Neuronal stem cell (in vitro differentiated cells): ENCODE measurements at regions not wholly inside any gene's neighbourhood (a gene's known extent, or its start where the extent isn't known, plus 50 kb on each side); places are given as distances from the start of the nearest gene placed in this dataset.

Experiments used
- DNase-seq: peaks from one replicate; pipeline ENCODE4 v3.0.0-alpha.2; 2013; ENCODE audit warnings: low spot score
- H2AFZ ChIP-seq: one replicate; pipeline ENCODE4 v1.6.1; 2013; ENCODE audit warnings: mild to moderate bottlenecking, low read length, inconsistent platforms
- H2AK5ac ChIP-seq: 2 replicates; pipeline ENCODE4 v1.6.1; 2013; ENCODE audit warnings: low read depth, mild to moderate bottlenecking, inconsistent platforms, low read length, moderate library complexity, mixed read lengths
- H2BK120ac ChIP-seq: 2 replicates; pipeline ENCODE4 v1.6.1; 2013; ENCODE audit warnings: low read depth, mild to moderate bottlenecking, inconsistent platforms, low read length, moderate library complexity, mixed read lengths
- H2BK12ac ChIP-seq: one replicate; pipeline ENCODE4 v1.6.1; 2013; ENCODE audit warnings: low read length, inconsistent platforms
- H2BK15ac ChIP-seq: 2 replicates; pipeline ENCODE4 v1.6.1; 2013; ENCODE audit warnings: mild to moderate bottlenecking, low read length, inconsistent platforms, mixed read lengths
- H2BK5ac ChIP-seq: one replicate; pipeline ENCODE4 v1.6.1; 2013; ENCODE audit warnings: inconsistent platforms, mild to moderate bottlenecking, low read length, moderate library complexity
- H3K14ac ChIP-seq: one replicate; pipeline ENCODE4 v1.6.1; 2013; ENCODE audit warnings: low read length, inconsistent platforms
- H3K18ac ChIP-seq: 2 replicates; pipeline ENCODE4 v1.6.1; 2013; ENCODE audit warnings: low read length, inconsistent platforms
- H3K23ac ChIP-seq: 2 replicates; pipeline ENCODE4 v1.6.1; 2013; ENCODE audit warnings: low read depth, mild to moderate bottlenecking, mixed read lengths, low read length, inconsistent platforms; ENCODE audit not compliant: poor library complexity
- H3K27ac ChIP-seq: replicated peaks from 3 replicates; pipeline ENCODE4 v1.5.1; 2013; ENCODE audit warnings: low read length, inconsistent platforms
- H3K27me3 ChIP-seq, 3 experiments: 2 replicates each; pipeline ENCODE4 v1.6.1; 2013; ENCODE audit warnings: low read length in 3 of 3, mild to moderate bottlenecking in 2 of 3, inconsistent platforms in 1 of 3, low read depth in 1 of 3, mixed read lengths in 1 of 3, moderate library complexity in 1 of 3; ENCODE audit not compliant: control insufficient read depth in 3 of 3, insufficient read depth in 3 of 3
- H3K36me3 ChIP-seq, 2 donors: replicated peaks in 1 of 2; 2 replicates each; pipeline ENCODE4 v1.6.1; 2013; ENCODE audit warnings: low read length in 2 of 2; ENCODE audit not compliant: control insufficient read depth in 2 of 2, insufficient read depth in 2 of 2
- H3K4ac ChIP-seq: 2 replicates; pipeline ENCODE4 v1.6.1; 2013; ENCODE audit warnings: inconsistent platforms, mild to moderate bottlenecking, low read length, moderate library complexity
- H3K4me1 ChIP-seq, 2 donors: 1 replicate in 1 of 2; 2 replicates in 1 of 2; pipeline ENCODE4 v1.6.1; 2013; ENCODE audit warnings: low read length in 2 of 2, low read depth in 1 of 2; ENCODE audit not compliant: control insufficient read depth in 2 of 2, insufficient read depth in 1 of 2
- H3K4me2 ChIP-seq: one replicate; pipeline ENCODE4 v1.6.1; 2013; ENCODE audit warnings: mild to moderate bottlenecking, low read length, inconsistent platforms; ENCODE audit not compliant: insufficient read depth, poor library complexity, severe bottlenecking
- H3K4me3 ChIP-seq, 2 donors: 2 replicates each; pipeline ENCODE4 v1.5.1; 2013; ENCODE audit warnings: low read length in 2 of 2, mild to moderate bottlenecking in 2 of 2, inconsistent platforms in 1 of 2, moderate library complexity in 1 of 2
- H3K79me1 ChIP-seq: one replicate; pipeline ENCODE4 v1.6.1; 2013; ENCODE audit warnings: low read depth, mild to moderate bottlenecking, inconsistent platforms, low read length, moderate library complexity
- H3K9ac ChIP-seq: one replicate; pipeline ENCODE4 v1.6.1; 2013; ENCODE audit warnings: mild to moderate bottlenecking, low read depth, low read length, inconsistent platforms; ENCODE audit not compliant: poor library complexity
- H3K9me3 ChIP-seq, 2 donors: replicated peaks in 1 of 2; 2 replicates each; pipeline versions ENCODE3 to v1.6.1; 2013; ENCODE audit warnings: low read length in 2 of 2, mild to moderate bottlenecking in 2 of 2, inconsistent platforms in 1 of 2, low read depth in 1 of 2, mixed read lengths in 1 of 2, moderate library complexity in 1 of 2; ENCODE audit not compliant: control insufficient read depth in 2 of 2, insufficient read depth in 1 of 2
- H4K8ac ChIP-seq: one replicate; pipeline ENCODE4 v1.6.1; 2013; ENCODE audit warnings: low read depth, mild to moderate bottlenecking, inconsistent platforms, low read length, moderate library complexity
- H4K91ac ChIP-seq: one replicate; pipeline ENCODE4 v1.6.1; 2013; ENCODE audit warnings: low read length, low read depth, mild to moderate bottlenecking, inconsistent platforms; ENCODE audit not compliant: poor library complexity
- WGBS, 2 donors: extraction: QIAGEN DNeasy Blood & Tissue Kit; methylation state at CpG; one replicate each; pipeline ENCODE4 v1.1.7; 2013; ENCODE audit warnings: missing lambda C conversion rate in 2 of 2, mixed read lengths in 1 of 2; ENCODE audit not compliant: insufficient read length in 2 of 2, insufficient replicate concordance in 1 of 2; ENCODE audit errors: extremely low coverage in 2 of 2; 5-methylcytosine and 5-hydroxymethylcytosine counted together

DNA sequence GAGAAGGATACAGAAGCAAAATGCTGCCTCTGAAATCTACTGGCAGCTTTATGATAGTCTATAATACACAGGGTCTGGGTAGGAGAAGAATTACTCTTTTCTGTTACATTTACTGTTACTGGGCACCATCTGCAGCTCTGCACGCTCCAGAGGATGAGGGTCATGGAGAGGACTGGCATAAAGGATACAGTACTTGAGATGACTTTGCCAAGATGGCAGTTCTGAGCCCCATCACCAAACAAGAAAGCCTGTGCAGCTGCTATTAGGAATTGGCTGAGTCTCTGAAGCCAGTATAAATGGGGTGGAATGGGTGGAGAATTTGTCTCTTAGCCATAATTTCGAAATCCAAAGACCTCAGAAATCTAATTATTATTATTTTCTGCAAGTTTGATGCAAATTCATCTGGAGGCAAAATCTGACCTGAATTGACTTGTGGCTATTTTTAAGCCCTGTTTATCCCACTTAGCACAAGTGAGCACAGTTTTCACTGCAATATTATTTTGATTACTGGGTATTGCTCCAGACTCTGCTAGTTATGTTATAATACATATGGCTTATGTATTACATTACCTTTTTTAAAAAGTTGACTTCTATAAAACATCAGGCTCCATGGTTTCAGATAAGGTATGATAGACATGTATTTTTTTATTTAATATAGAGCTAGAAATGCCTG is 579.5 kb downstream of the MBD2 start:
- no peak overlapping the region for H4K91ac ChIP-seq

DNA sequence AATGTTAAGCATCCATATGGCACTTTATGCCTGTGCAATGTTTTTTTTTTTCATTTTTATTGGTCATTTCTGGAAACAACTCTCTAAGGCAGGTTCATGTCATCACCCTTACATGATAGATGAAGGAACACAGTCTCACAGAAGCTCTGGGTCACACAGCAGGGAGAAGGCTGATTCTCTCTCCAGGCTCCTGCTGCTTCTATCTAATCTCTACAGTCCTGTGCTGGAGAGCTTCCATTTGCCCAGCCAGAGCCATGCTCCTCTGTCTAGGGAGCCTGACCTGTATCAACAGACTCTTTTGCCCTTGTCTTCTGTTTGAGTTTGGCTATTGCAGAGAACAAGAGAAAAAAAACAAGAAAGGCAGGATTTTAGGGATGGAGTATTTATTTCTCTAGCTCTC is 584.8 kb downstream of the MBD2 start:
- no peaks in the 10 kb centered on the region for H3K4me1 ChIP-seq
- no peak overlapping the region for H3K14ac ChIP-seq
- H3K4me2 ChIP-seq = no peak overlapping the region
- no peak overlapping the region for H2AK5ac ChIP-seq
- H3K79me1 ChIP-seq = no peaks in the 10 kb centered on the region
- no peak overlapping the region for H4K8ac ChIP-seq
- no peak overlapping the region for H2AFZ ChIP-seq
- no peak overlapping the region for H3K18ac ChIP-seq
- no peak overlapping the region for H3K23ac ChIP-seq
- no peaks in the 10 kb centered on the region for H3K27me3 ChIP-seq
- no peak overlapping the region for H2BK5ac ChIP-seq
- no peaks in the 10 kb centered on the region for H3K9me3 ChIP-seq
- no peak overlapping the region for H2BK120ac ChIP-seq
- H3K36me3 ChIP-seq = no peaks in the 10 kb centered on the region
- no peak overlapping the region for H2BK15ac ChIP-seq
- H3K27ac ChIP-seq = no peak overlapping the region
- H3K4ac ChIP-seq = no peak overlapping the region
- H4K91ac ChIP-seq = no peak overlapping the region
- H3K4me3 ChIP-seq = no peak overlapping the region
- no peak overlapping the region for H2BK12ac ChIP-seq
- no peak overlapping the region for H3K9ac ChIP-seq
- no peak for DNase-seq

More for the DNA sequence above, 579.5 kb downstream of the MBD2 start:
- H3K79me1 ChIP-seq = no peaks in the 10 kb centered on the region
- H3K9me3 ChIP-seq = no peaks in the 10 kb centered on the region
- H3K23ac ChIP-seq = no peak overlapping the region
- no peak overlapping the region for H3K4me3 ChIP-seq
- H3K27me3 ChIP-seq = no peaks in the 10 kb centered on the region
- no peak overlapping the region for H2AK5ac ChIP-seq
- H3K4ac ChIP-seq = no peak overlapping the region
- no peak overlapping the region for H3K27ac ChIP-seq
- no peak overlapping the region for H2BK12ac ChIP-seq
- no peak overlapping the region for H3K9ac ChIP-seq
- H3K36me3 ChIP-seq = no peaks in the 10 kb centered on the region
- H4K8ac ChIP-seq = no peak overlapping the region
- H3K14ac ChIP-seq = no peak overlapping the region
- no peak overlapping the region for H2BK120ac ChIP-seq
- no CpG with 5 or more reads among the region's 2 CpGs for WGBS, 2 donors
- H3K4me1 ChIP-seq = no peaks in the 10 kb centered on the region
- H2BK5ac ChIP-seq = no peak overlapping the region
- H3K18ac ChIP-seq = no peak overlapping the region
- peak overlapping the region; percentile 49 for H2AFZ ChIP-seq
- DNase-seq = no peak
- H3K4me2 ChIP-seq = no peak overlapping the region
- no peak overlapping the region for H2BK15ac ChIP-seq

DNA sequence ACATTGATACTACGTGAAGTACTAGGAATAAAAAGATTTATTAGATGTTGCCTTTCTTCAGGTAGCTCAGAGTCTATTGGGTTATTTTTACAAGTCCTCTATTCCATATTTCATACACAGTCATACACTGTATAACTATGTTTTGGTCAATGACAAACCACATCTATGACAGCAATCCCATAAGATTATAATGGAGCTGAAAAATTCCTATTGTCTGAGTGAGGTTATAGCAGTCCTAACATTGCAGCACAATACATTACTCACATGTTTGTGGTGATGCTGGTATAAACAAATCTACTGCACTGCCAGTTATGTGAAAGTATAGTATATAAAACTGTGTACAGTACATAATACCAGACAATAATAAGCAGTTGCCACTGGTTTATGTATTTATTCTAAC is 595.1 kb downstream of the MBD2 start:
- WGBS, 2 donors = no CpG with 5 or more reads among the region's 1 CpG
- Histone ChIP-seq H3K23ac (no peak overlapping the region), H3K9ac (no peak overlapping the region), H2BK5ac (no peak overlapping the region), H4K91ac (no peak overlapping the region), H3K4ac (no peak overlapping the region), H2BK12ac (no peak overlapping the region), H3K9me3 (no peaks in the 10 kb centered on the region), H3K4me3 (no peak overlapping the region), H3K4me2 (no peak overlapping the region), H2AK5ac (no peak overlapping the region), H3K36me3 (no peaks in the 10 kb centered on the region), H2AFZ (no peak overlapping the region), H4K8ac (no peak overlapping the region), H2BK15ac (no peak overlapping the region), H3K27me3 (no peaks in the 10 kb centered on the region), H3K4me1 (peaks cover 0 to 3% of the 10 kb centered on the region in 2 donors), H3K14ac (no peak overlapping the region), H2BK120ac (no peak overlapping the region), H3K27ac (no peak overlapping the region), H3K79me1 (peaks cover 2% of the 10 kb centered on the region), H3K18ac (no peak overlapping the region)
- DNase-seq = no peak

DNA sequence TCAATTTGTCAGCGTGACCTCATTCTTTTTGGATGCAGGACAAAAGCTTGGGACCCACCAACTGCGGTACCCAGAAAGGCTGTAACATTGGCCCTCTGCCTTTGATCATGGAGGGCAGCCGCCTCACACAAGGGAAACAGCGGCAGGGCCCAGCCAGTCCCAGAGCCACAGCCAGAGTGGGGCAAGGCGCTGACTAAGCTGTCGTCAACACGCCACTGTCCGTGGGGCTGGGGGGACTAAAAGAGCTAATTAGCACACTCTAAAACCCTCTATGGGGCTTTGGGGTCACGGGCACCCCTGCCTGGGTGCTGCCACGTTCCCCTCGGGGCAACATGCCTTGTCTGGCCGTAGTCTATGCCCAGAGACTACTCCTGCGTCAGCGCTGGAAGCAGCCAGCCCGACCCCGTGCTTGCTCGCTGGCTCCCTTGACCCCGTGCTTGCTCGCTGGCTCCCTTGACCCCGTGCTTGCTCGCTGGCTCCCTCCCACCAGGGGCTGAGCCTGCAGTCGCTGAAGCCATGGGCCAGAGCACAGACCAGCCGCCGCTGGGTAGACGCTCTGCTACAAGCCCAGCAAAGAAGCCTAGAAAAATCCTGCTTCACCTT is 598.4 kb downstream of the MBD2 start:
- Histone ChIP-seq H3K9ac (no peak overlapping the region), H3K4me2 (no peak overlapping the region), H2AK5ac (peak overlapping the region; percentile 63), H3K9me3 (no peaks in the 10 kb centered on the region), H4K91ac (no peak overlapping the region), H3K4ac (no peak overlapping the region), H3K18ac (peak overlapping the region; percentile 28), H2AFZ (peak overlapping the region; percentile 40), H2BK120ac (peak overlapping the region; percentile 87), H3K27ac (no peak overlapping the region), H2BK15ac (no peak overlapping the region), H3K27me3 (no peaks in the 10 kb centered on the region), H3K4me1 (peaks cover 0 to 3% of the 10 kb centered on the region in 2 donors), H3K36me3 (no peaks in the 10 kb centered on the region), H3K23ac (peak overlapping the region; percentile 73), H3K4me3 (no peak overlapping the region), H2BK12ac (no peak overlapping the region), H2BK5ac (no peak overlapping the region), H4K8ac (no peak overlapping the region), H3K79me1 (peaks cover 2% of the 10 kb centered on the region), H3K14ac (peak overlapping the region; percentile 56)
- WGBS, 2 donors = no CpG with 5 or more reads among the region's 25 CpGs
- no peak for DNase-seq
